ENCODE measurements at regions not wholly inside any gene's neighbourhood (a gene's known extent, or its start where the extent isn't known, plus 50 kb on each side); places are given as distances from the start of the nearest gene placed in this dataset.
A peak's percentile ranks its signal among the peaks of the same experiment; 100 is the strongest.

DNA sequence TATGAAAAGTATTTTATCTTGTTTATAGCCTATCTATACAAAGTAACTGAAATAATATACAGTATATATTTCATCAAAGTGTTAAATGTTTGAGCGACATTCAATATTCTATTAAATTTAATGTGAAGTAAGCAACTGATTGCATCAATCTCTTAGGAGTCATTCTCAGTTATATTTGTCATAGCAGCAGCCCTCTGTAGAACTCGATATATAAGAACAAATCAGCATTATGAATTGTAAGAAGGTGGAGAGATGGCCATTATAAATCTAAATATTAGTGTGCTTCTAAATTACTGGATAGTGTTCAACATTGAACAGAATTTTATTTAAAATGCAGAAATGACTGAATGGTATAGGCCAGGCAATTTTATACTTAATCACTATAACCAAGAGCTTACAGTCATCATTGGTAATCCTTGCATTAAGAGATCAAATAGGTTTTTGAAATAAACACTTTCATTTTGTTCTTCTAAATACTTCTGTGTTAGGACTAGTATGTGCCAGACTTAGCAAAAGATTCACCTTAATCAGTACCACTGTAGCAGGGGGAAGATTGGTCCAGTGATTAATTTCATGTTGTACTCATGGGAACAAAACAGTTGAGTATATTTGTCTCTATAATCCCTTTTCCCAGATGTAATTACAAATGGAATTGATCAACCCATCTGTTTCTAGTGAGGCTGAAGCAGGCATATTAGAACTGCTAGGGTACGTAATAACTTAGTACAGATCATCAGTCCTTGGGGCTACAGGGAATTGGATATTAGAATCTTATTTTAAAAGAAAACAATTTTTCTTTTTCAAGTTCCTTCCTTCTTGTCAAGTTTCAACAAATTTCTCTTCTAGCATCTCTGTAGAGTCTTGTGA is 108.3 kb upstream of the TYRP1 start:
- no peaks in the 10 kb centered on the region for H3K9me3 ChIP-seq (ENCODE audit: control extremely low read depth in 1 of 5, control insufficient read depth in 4 of 5, insufficient read depth in 2 of 5, low read depth in 1 of 5, low read length in 4 of 5)
- no peaks in the 10 kb centered on the region for H3K4me1 ChIP-seq (ENCODE audit: control extremely low read depth in 1 of 4, control insufficient read depth in 4 of 4, insufficient read depth in 4 of 4, low read length in 3 of 4)
- no peak for DNase-seq
- H3K27me3 ChIP-seq (replicated peaks in 2 of 5; ENCODE audit: control insufficient read depth in 4 of 5, insufficient read depth in 5 of 5, low read length in 4 of 5), result no peaks in the 10 kb centered on the region
- ChIA-PET CTCF (no interaction called here), POLR2A (no interaction called here)
- H3K27ac ChIP-seq (ENCODE audit: insufficient read depth in 1 of 2, low read depth in 1 of 2, low read length in 2 of 2, poor library complexity in 1 of 2, severe bottlenecking in 2 of 2), result no peak overlapping the region
- H3K4me3 ChIP-seq (ENCODE audit: control insufficient read depth in 1 of 7, extremely low read depth in 1 of 7, insufficient read depth in 4 of 7, low read depth in 2 of 7, low read length in 6 of 7), result no peak overlapping the region
- H3K36me3 ChIP-seq (ENCODE audit: control insufficient read depth in 4 of 4, insufficient read depth in 4 of 4, low read length in 3 of 4), result no peaks in the 10 kb centered on the region
- WGBS (ENCODE audit: insufficient coverage), result no CpG with 5 or more reads among the region's 3 CpGs

DNA sequence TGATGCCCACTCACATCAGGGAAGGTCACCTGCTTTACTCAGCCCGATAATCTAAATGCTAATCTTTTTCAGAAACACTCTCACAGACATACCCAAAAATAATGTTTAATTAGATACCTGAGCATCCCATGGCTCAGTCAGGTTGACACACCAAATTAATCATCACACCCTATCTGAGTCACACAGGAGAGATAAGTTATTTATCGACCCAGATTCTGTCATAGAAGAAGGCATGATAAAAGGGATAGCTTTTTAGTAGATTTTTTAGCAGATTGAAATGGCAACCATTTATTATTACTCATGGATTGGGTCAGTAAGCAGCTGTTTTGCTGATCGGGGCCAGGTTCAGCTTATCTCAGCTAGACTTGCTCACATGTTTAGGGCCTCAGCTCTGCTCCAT is 97.8 kb upstream of the TYRP1 start:
- no peak for DNase-seq
- Histone ChIP-seq H3K27ac (ENCODE audit: insufficient read depth in 1 of 2, low read depth in 1 of 2, low read length in 2 of 2, poor library complexity in 1 of 2, severe bottlenecking in 2 of 2) (no peak overlapping the region), H3K9me3 (ENCODE audit: control extremely low read depth in 1 of 5, control insufficient read depth in 4 of 5, insufficient read depth in 2 of 5, low read depth in 1 of 5, low read length in 4 of 5) (peaks cover 0 to 1% (median 0%) of the 10 kb centered on the region in 5 experiments), H3K36me3 (ENCODE audit: control insufficient read depth in 4 of 4, insufficient read depth in 4 of 4, low read length in 3 of 4) (no peaks in the 10 kb centered on the region), H3K4me3 (ENCODE audit: control insufficient read depth in 1 of 7, extremely low read depth in 1 of 7, insufficient read depth in 4 of 7, low read depth in 2 of 7, low read length in 6 of 7) (no peak overlapping the region), H3K27me3 (replicated peaks in 2 of 5; ENCODE audit: control insufficient read depth in 4 of 5, insufficient read depth in 5 of 5, low read length in 4 of 5) (no peaks in the 10 kb centered on the region), H3K4me1 (ENCODE audit: control extremely low read depth in 1 of 4, control insufficient read depth in 4 of 4, insufficient read depth in 4 of 4, low read length in 3 of 4) (no peaks in the 10 kb centered on the region)
- CTCF ChIA-PET, result no interaction called here
- WGBS (ENCODE audit: insufficient coverage), result 100% methylated on average over 2 of the region's 3 CpGs
- POLR2A ChIA-PET, result no interaction called here

DNA sequence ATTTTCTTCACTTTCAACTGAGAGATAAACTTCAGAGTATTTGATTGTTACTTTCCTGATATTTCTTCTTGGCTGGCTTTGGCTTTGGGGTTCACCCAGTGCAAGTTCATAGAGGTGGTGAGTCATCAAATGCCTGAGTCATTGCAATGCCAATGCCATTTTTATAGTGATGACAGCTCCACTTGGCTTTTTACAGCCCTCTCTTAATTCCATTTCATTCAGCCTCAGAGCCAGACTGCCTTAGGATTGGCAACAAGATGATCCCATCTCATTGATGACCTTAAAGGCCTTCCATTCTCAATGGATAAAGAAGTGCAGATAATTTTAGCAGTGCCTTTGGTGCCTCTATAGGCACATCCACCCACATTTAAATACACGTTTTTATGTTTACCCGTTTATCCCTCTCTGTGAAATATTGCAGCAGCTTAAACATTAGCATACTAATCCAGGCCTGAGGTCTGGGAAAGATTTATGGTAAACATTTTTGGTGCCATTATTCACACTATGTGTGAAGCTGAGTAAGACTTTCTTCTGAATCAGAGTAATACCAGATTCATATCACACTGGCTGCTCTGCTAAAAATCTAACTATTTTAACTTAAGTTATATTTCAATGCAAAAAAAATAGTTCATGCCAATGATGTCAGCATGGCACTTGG is 88.9 kb upstream of the TYRP1 start:
- WGBS (ENCODE audit: insufficient coverage), result no CpG with 5 or more reads among the region's 2 CpGs
- CTCF ChIA-PET, result no interaction called here

DNA sequence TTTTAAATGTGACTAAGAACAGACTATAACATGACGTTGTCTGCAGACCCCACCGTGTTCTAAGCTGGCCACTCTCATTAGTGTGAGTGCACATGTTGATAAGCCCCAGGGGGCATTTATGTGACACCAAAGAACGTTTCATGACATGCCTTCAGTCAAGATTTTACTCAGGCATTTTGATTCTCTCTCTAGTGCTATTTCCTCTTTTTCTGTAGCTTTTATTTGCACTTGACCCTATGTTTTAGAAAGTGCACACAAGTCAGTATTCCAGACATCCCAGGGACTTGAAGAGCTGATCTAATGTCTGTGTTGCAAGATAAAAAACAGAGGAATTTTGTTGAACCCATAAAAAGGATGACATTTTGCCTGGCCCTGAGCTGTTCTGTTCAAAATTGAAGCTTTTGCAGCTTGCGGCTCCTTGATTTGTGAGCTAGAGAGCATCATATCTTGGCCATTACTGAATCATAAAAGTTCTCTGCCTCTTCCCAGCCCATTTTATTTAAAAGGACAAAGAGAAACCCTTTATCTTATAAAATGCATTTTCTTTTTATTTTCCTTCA is 80.9 kb upstream of the TYRP1 start:
- H3K36me3 ChIP-seq (ENCODE audit: control insufficient read depth in 4 of 4, insufficient read depth in 4 of 4, low read length in 3 of 4), result no peaks in the 10 kb centered on the region
- ChIA-PET POLR2A (no interaction called here), CTCF (no interaction called here)
- WGBS (ENCODE audit: insufficient coverage), result 72% methylated on average over 3 of the region's 4 CpGs
- DNase-seq, result no peak
- H3K9me3 ChIP-seq (ENCODE audit: control extremely low read depth in 1 of 5, control insufficient read depth in 4 of 5, insufficient read depth in 2 of 5, low read depth in 1 of 5, low read length in 4 of 5), result no peaks in the 10 kb centered on the region
- no peak overlapping the region for H3K27ac ChIP-seq (ENCODE audit: insufficient read depth in 1 of 2, low read depth in 1 of 2, low read length in 2 of 2, poor library complexity in 1 of 2, severe bottlenecking in 2 of 2)
- H3K4me1 ChIP-seq (ENCODE audit: control extremely low read depth in 1 of 4, control insufficient read depth in 4 of 4, insufficient read depth in 4 of 4, low read length in 3 of 4), result no peaks in the 10 kb centered on the region
- peaks cover 0 to 3% (median 0%) of the 10 kb centered on the region in 5 experiments for H3K27me3 ChIP-seq (replicated peaks in 2 of 5; ENCODE audit: control insufficient read depth in 4 of 5, insufficient read depth in 5 of 5, low read length in 4 of 5)
- H3K4me3 ChIP-seq (ENCODE audit: control insufficient read depth in 1 of 7, extremely low read depth in 1 of 7, insufficient read depth in 4 of 7, low read depth in 2 of 7, low read length in 6 of 7), result no peak overlapping the region

More for the DNA sequence above, 88.9 kb upstream of the TYRP1 start:
- POLR2A ChIA-PET, result no interaction called here
- Histone ChIP-seq H3K36me3 (ENCODE audit: control insufficient read depth in 4 of 4, insufficient read depth in 4 of 4, low read length in 3 of 4) (no peaks in the 10 kb centered on the region), H3K27ac (ENCODE audit: insufficient read depth in 1 of 2, low read depth in 1 of 2, low read length in 2 of 2, poor library complexity in 1 of 2, severe bottlenecking in 2 of 2) (no peak overlapping the region), H3K4me3 (ENCODE audit: control insufficient read depth in 1 of 7, extremely low read depth in 1 of 7, insufficient read depth in 4 of 7, low read depth in 2 of 7, low read length in 6 of 7) (no peak overlapping the region), H3K27me3 (replicated peaks in 2 of 5; ENCODE audit: control insufficient read depth in 4 of 5, insufficient read depth in 5 of 5, low read length in 4 of 5) (no peaks in the 10 kb centered on the region), H3K4me1 (ENCODE audit: control extremely low read depth in 1 of 4, control insufficient read depth in 4 of 4, insufficient read depth in 4 of 4, low read length in 3 of 4) (no peaks in the 10 kb centered on the region), H3K9me3 (ENCODE audit: control extremely low read depth in 1 of 5, control insufficient read depth in 4 of 5, insufficient read depth in 2 of 5, low read depth in 1 of 5, low read length in 4 of 5) (peaks cover 0 to 1% (median 0%) of the 10 kb centered on the region in 5 experiments)
- DNase-seq, result peak in 1 of 3 donors; percentile 2

DNA sequence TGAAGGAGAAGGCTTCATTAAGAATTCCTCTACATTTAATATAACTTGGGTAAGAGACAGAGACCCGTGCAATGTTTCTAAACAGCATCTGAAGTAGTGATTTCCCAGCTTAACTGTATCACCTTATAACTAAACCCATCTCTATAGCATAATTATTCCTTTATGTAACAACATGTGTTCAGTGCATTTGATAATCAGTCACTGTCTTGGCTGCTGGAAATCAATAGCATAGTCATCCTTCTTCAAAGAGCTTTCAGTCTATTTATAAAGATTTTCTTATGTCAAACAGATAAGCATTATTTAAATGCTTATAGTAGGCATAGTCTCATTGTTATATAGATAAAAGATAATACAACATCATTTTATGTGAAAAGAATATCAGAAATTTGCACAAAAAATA is 80.1 kb upstream of the TYRP1 start:
- Histone ChIP-seq H3K9me3 (ENCODE audit: control extremely low read depth in 1 of 5, control insufficient read depth in 4 of 5, insufficient read depth in 2 of 5, low read depth in 1 of 5, low read length in 4 of 5) (no peaks in the 10 kb centered on the region), H3K4me1 (ENCODE audit: control extremely low read depth in 1 of 4, control insufficient read depth in 4 of 4, insufficient read depth in 4 of 4, low read length in 3 of 4) (no peaks in the 10 kb centered on the region), H3K27ac (ENCODE audit: insufficient read depth in 1 of 2, low read depth in 1 of 2, low read length in 2 of 2, poor library complexity in 1 of 2, severe bottlenecking in 2 of 2) (no peak overlapping the region), H3K27me3 (replicated peaks in 2 of 5; ENCODE audit: control insufficient read depth in 4 of 5, insufficient read depth in 5 of 5, low read length in 4 of 5) (peaks cover 0 to 3% (median 0%) of the 10 kb centered on the region in 5 experiments), H3K4me3 (ENCODE audit: control insufficient read depth in 1 of 7, extremely low read depth in 1 of 7, insufficient read depth in 4 of 7, low read depth in 2 of 7, low read length in 6 of 7) (no peak overlapping the region), H3K36me3 (ENCODE audit: control insufficient read depth in 4 of 4, insufficient read depth in 4 of 4, low read length in 3 of 4) (no peaks in the 10 kb centered on the region)
- no peak for DNase-seq
- no CpG with 5 or more reads among the region's 1 CpG for WGBS (ENCODE audit: insufficient coverage)
- CTCF ChIA-PET, result no interaction called here
- POLR2A ChIA-PET, result no interaction called here

DNA sequence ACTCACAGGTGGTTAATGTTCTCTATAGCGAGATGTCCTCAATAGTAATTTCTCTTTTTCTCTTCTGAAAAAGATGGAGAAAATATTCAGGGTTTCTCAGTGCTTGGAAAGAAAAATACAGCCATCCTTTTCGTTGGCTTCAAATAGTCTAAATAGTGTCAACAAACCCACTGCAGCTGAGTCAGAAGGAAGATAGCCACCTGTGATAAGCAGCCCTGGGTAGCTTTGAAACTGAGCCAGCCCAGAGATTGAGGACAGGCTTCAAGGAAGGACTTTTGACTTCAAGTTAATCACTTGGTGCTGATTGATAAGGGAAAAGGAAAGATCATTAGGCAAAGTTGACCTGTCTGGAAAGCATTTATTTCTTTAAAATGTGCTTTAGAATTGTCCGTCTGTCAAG is 78.7 kb upstream of the TYRP1 start:
- 75% methylated on average over 2 of the region's 3 CpGs for WGBS (ENCODE audit: insufficient coverage)
- POLR2A ChIA-PET, result no interaction called here

DNA sequence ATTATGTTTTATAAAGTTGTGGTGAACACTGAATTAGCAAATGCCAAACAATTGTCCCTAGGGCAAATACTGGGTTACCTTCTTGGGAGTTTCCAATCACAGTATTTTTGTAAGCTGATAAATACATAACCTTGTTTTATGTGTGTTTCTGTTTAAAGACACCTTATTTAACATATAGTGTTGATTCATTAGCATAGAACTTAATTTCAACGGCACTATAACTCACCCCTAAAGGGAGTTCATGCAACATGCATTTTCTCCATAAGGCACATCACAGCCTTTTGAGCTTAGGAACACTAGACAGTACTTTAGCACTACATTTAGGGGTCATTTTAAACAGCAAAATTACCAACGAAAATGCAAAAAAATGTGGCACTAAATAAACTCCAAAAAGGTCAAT is 74.2 kb upstream of the TYRP1 start:
- POLR2A ChIA-PET, result no interaction called here
- no peaks in the 10 kb centered on the region for H3K9me3 ChIP-seq (ENCODE audit: control extremely low read depth in 1 of 5, control insufficient read depth in 4 of 5, insufficient read depth in 2 of 5, low read depth in 1 of 5, low read length in 4 of 5)
- H3K36me3 ChIP-seq (ENCODE audit: control insufficient read depth in 4 of 4, insufficient read depth in 4 of 4, low read length in 3 of 4), result no peaks in the 10 kb centered on the region
- WGBS (ENCODE audit: insufficient coverage), result 83% methylated on average over 1 of the region's 2 CpGs
- CTCF ChIA-PET, result no interaction called here
- no peak for DNase-seq
- H3K27me3 ChIP-seq (replicated peaks in 2 of 5; ENCODE audit: control insufficient read depth in 4 of 5, insufficient read depth in 5 of 5, low read length in 4 of 5), result peaks cover 0 to 9% (median 0%) of the 10 kb centered on the region in 5 experiments
- no peaks in the 10 kb centered on the region for H3K4me1 ChIP-seq (ENCODE audit: control extremely low read depth in 1 of 4, control insufficient read depth in 4 of 4, insufficient read depth in 4 of 4, low read length in 3 of 4)
- H3K4me3 ChIP-seq (ENCODE audit: control insufficient read depth in 1 of 7, extremely low read depth in 1 of 7, insufficient read depth in 4 of 7, low read depth in 2 of 7, low read length in 6 of 7), result no peak overlapping the region
- H3K27ac ChIP-seq (ENCODE audit: insufficient read depth in 1 of 2, low read depth in 1 of 2, low read length in 2 of 2, poor library complexity in 1 of 2, severe bottlenecking in 2 of 2), result no peak overlapping the region

More for the DNA sequence above, 78.7 kb upstream of the TYRP1 start:
- no peaks in the 10 kb centered on the region for H3K36me3 ChIP-seq (ENCODE audit: control insufficient read depth in 4 of 4, insufficient read depth in 4 of 4, low read length in 3 of 4)
- no peaks in the 10 kb centered on the region for H3K9me3 ChIP-seq (ENCODE audit: control extremely low read depth in 1 of 5, control insufficient read depth in 4 of 5, insufficient read depth in 2 of 5, low read depth in 1 of 5, low read length in 4 of 5)
- DNase-seq, result no peak
- no peaks in the 10 kb centered on the region for H3K4me1 ChIP-seq (ENCODE audit: control extremely low read depth in 1 of 4, control insufficient read depth in 4 of 4, insufficient read depth in 4 of 4, low read length in 3 of 4)
- peaks cover 0 to 4% (median 0%) of the 10 kb centered on the region in 5 experiments for H3K27me3 ChIP-seq (replicated peaks in 2 of 5; ENCODE audit: control insufficient read depth in 4 of 5, insufficient read depth in 5 of 5, low read length in 4 of 5)
- H3K27ac ChIP-seq (ENCODE audit: insufficient read depth in 1 of 2, low read depth in 1 of 2, low read length in 2 of 2, poor library complexity in 1 of 2, severe bottlenecking in 2 of 2), result no peak overlapping the region
- CTCF ChIA-PET, result no interaction called here
- no peak overlapping the region for H3K4me3 ChIP-seq (ENCODE audit: control insufficient read depth in 1 of 7, extremely low read depth in 1 of 7, insufficient read depth in 4 of 7, low read depth in 2 of 7, low read length in 6 of 7)
